Mucosa of rectum (tissue), 2 donors: ENCODE measurements at regions not wholly inside any gene's neighbourhood (a gene's known extent, or its start where the extent isn't known, plus 50 kb on each side); places are given as distances from the start of the nearest gene placed in this dataset.

Source experiments
- H3K27ac ChIP-seq, 2 donors: one replicate each; pipeline ENCODE4 v1.7.0; 2013; ENCODE audit warnings: inconsistent platforms in 2 of 2, low read depth in 2 of 2, low read length in 2 of 2
- H3K27me3 ChIP-seq, 2 donors: one replicate each; pipeline ENCODE4 v1.7.0; 2013; ENCODE audit warnings: low read length in 2 of 2; ENCODE audit not compliant: control insufficient read depth in 2 of 2, insufficient read depth in 2 of 2
- H3K36me3 ChIP-seq, 2 donors: one replicate each; pipeline ENCODE4 v1.7.0; 2013; ENCODE audit warnings: low read length in 2 of 2; ENCODE audit not compliant: control insufficient read depth in 2 of 2, insufficient read depth in 2 of 2
- H3K4me1 ChIP-seq, 2 donors: one replicate each; pipeline ENCODE4 v1.7.0; 2013; ENCODE audit warnings: low read length in 2 of 2, mild to moderate bottlenecking in 1 of 2; ENCODE audit not compliant: control insufficient read depth in 2 of 2, insufficient read depth in 2 of 2
- H3K4me3 ChIP-seq, 2 donors: one replicate each; pipeline ENCODE4 v1.7.0; 2013; ENCODE audit warnings: low read length in 2 of 2
- H3K9ac ChIP-seq, 2 donors: one replicate each; pipeline ENCODE4 v1.7.0; 2013; ENCODE audit warnings: low read length in 2 of 2, low read depth in 1 of 2, mild to moderate bottlenecking in 1 of 2
- H3K9me3 ChIP-seq, 2 donors: one replicate each; pipeline ENCODE4 v1.7.0; 2013; ENCODE audit warnings: low read length in 2 of 2; ENCODE audit not compliant: control insufficient read depth in 2 of 2
- donor health status: healthy.
- donor health status: Normal muscosa, but diverticular disease.

DNA sequence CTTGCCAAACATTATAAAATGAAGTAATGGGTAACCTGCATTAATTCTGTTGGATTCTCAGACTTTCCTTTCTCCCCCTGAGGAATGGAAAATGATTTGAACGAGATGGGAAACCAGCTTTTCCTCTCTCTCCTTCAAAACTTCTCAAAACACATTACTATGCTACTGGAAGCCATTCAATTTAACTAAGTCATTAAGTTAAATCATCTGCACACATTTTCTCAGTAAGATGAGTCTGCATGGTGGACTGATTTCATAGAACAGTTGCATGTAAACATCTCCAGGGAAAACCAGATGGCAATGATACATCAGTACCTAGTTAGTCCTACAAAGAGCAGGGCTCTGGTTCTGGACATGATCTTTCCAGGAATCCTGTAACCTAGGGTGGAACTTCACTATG, 59.9 kb downstream of the BMP4 start:
- Histone ChIP-seq H3K9me3 (no peaks in the 10 kb centered on the region), H3K9ac (no peak overlapping the region), H3K27ac (peak overlapping the region; percentile 3 to 37), H3K27me3 (no peaks in the 10 kb centered on the region), H3K4me1 (peaks cover 0 to 4% of the 10 kb centered on the region in 2 donors), H3K4me3 (no peak overlapping the region), H3K36me3 (no peaks in the 10 kb centered on the region)

DNA sequence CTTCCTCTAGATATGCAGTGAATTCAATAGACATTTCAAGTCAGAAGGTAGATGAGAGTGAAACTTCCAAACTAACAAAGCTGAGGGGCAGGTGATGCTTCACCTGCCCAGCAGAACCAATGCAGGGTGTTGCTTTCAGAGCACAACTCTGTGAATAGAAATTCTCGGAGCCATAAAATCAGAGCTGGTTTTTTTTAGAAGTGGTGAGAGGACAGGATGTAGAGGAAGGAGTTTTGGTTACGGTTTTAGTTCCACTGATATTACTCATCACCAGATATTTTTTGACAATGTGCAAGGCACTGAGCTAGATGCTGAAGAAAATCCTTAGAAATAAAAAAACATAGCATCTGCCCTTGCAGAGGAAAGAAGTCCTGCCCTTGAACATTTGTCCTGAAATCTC, 62.2 kb downstream of the BMP4 start:
- H3K9ac ChIP-seq, result no peak overlapping the region
- H3K4me3 ChIP-seq, result no peak overlapping the region
- H3K27ac ChIP-seq, result peak overlapping the region in 1 of 2 donors; percentile 16
- no peaks in the 10 kb centered on the region for H3K36me3 ChIP-seq
- peaks cover under 1 to 5% of the 10 kb centered on the region in 2 donors for H3K4me1 ChIP-seq
- no peaks in the 10 kb centered on the region for H3K9me3 ChIP-seq
- no peaks in the 10 kb centered on the region for H3K27me3 ChIP-seq

DNA sequence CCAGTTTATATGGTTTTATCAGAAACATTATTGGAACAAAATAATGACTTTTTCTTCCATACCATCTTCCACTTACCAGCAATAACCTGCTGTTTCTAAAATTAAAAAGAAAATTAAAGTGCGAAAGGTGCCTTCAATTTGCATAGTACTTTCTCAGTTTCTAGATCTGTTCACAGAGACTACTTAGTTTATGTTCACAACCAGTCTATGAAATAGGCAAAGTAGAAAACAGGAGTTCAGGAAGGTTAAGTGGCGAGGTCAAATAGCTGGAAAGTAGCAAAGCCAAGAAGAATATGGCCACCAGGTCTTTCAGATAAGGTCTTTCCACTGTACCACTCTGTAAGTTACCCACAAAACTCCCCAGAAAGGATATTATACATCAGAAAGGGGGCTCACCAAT, 63.3 kb downstream of the BMP4 start:
- H3K36me3 ChIP-seq, result no peaks in the 10 kb centered on the region
- H3K4me1 ChIP-seq, result peaks cover 4 to 12% of the 10 kb centered on the region in 2 donors
- no peaks in the 10 kb centered on the region for H3K9me3 ChIP-seq
- H3K27ac ChIP-seq, result no peak overlapping the region
- no peak overlapping the region for H3K4me3 ChIP-seq
- no peak overlapping the region for H3K9ac ChIP-seq
- no peaks in the 10 kb centered on the region for H3K27me3 ChIP-seq

DNA sequence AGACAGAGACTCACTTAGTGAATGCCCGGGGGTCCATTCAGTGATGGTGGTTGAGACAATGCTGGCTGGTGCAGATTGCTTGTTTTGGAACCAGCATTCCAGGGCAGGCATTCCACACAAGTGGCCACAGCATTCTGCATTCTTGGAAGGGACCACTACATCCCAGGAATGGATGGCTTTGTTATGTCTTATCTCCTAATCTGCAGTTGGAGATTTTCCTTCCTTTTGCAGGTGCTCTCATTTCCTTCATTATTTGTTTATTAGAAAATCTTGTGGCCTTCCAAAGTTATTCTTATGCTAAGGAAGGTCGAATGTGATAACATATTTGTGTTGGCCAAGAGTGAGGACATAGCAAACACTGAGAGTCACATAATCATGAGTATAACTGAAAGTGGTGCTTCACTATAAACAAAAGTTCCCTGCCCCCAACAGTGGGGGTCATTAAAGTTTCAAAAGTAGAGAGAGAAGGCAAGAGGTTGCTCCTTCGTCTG, 66.0 kb downstream of the BMP4 start:
- no peaks in the 10 kb centered on the region for H3K36me3 ChIP-seq
- H3K9me3 ChIP-seq, result no peaks in the 10 kb centered on the region
- H3K4me3 ChIP-seq, result no peak overlapping the region
- no peaks in the 10 kb centered on the region for H3K27me3 ChIP-seq
- H3K27ac ChIP-seq, result no peak overlapping the region
- H3K9ac ChIP-seq, result no peak overlapping the region
- peaks cover 4 to 13% of the 10 kb centered on the region in 2 donors for H3K4me1 ChIP-seq

DNA sequence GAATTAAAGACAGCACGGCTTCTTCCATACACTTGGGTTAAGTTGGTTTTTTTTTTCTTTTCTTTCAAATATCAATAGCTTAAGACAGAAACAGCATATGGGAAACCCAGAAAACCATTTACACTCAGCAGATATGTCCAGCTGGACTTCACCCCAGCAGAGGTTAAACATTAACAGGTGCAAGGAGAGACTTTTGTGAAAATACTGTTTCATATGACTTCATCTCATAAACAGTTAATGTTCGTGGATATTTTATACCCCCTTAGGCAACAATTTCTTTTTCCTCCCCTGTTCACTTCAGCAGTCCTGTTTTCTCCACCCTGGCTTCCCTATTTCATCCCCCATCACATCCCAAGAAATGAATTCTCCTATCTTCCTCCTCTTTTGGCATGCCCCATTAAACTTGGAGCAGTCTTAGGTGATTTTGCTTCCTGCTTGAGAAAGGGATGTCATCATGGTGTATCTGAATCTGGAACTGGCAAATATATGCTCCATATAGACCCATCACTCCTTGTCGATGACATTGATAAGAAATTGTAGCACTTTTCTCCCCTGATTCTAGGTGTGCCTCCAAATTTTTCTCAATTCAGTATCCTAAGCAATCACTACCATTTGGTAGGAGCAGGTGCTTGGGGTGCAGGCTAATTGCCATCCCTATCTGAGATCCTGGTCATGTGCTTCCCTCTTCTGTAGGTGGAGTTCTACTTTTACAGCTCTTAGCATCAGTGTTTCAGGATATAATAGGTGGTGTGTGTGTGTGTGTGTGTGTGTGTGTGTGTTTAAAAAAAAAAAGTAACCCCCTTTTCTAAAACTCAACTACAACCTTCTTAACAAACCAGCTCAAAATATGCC, 67.9 kb downstream of the BMP4 start:
- peaks cover 4 to 13% of the 10 kb centered on the region in 2 donors for H3K4me1 ChIP-seq
- H3K9ac ChIP-seq, result no peak overlapping the region
- peak overlapping the region; percentile 61 to 86 for H3K27ac ChIP-seq
- peak overlapping the region; percentile 5 to 51 for H3K4me3 ChIP-seq
- H3K27me3 ChIP-seq, result no peaks in the 10 kb centered on the region
- H3K9me3 ChIP-seq, result no peaks in the 10 kb centered on the region
- no peaks in the 10 kb centered on the region for H3K36me3 ChIP-seq

DNA sequence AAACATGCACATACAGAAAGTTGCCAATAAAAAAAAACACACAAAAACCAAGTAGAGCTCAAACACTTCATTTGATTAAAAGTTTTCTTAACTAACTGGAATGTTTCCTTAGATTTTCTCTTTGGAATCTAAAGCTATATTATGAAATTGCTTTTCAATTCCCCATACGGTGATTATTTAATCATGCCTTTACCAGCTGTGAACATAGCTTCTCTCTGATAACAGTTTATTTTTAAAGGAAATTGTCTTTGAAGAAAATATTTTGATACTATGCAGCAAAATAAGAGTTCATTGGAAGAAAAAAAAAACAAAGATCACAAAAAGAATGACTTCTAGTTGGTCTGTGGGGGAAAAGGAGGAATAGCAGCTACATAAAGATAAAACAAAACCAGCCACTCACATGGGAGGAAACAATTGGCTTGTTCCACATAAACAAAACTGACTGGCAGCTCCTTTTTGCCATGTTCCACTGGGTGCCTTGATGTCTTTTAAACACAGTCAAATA, 71.4 kb downstream of the BMP4 start:
- Histone ChIP-seq H3K27me3 (no peaks in the 10 kb centered on the region), H3K4me3 (no peak overlapping the region), H3K36me3 (no peaks in the 10 kb centered on the region), H3K27ac (no peak overlapping the region), H3K4me1 (peaks cover 4 to 13% of the 10 kb centered on the region in 2 donors), H3K9me3 (no peaks in the 10 kb centered on the region), H3K9ac (no peak overlapping the region)

DNA sequence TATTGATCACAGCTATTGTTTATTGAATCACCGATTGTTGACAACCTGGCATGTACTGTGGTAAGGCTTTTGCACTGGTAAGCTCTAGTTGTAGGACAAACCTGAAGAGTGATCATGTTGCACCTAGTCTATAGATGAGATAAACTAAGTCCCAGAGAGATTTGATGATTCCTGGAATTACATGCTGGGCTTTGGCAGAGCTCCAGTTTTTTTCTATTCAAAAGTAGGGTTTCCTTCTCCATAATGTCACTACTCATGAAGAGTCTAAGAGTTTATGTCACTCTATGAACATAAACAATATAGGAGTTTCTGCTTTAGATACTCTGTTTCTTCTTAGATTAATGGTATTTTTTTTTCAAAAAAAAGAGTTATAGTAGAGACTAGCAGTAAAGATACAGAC, 72.0 kb downstream of the BMP4 start:
- H3K27me3 ChIP-seq, result no peaks in the 10 kb centered on the region

DNA sequence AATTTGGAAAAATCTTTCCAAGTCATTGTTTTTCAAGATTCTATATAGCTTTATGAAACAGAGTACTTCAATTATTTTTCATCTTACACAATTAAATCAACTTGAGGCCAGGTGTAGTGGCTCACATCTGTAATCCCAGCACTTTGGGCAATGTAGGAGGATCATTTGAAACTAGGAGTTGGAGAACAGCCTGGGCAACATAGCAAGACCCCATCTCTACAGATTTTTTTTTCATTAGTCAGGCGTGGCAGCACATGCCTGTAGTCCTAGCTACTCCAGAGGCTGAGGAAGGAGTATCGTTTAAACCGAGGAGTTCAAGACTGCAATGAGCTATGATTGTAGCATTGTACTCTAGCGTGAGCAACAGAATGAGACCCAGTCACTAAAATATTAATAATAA, 72.9 kb downstream of the BMP4 start:
- H3K27me3 ChIP-seq, result no peaks in the 10 kb centered on the region
- H3K4me3 ChIP-seq, result no peak overlapping the region
- no peak overlapping the region for H3K9ac ChIP-seq
- H3K27ac ChIP-seq, result no peak overlapping the region
- no peaks in the 10 kb centered on the region for H3K36me3 ChIP-seq
- peaks cover 0 to 4% of the 10 kb centered on the region in 2 donors for H3K4me1 ChIP-seq
- no peaks in the 10 kb centered on the region for H3K9me3 ChIP-seq

More for the DNA sequence above, 72.0 kb downstream of the BMP4 start:
- no peaks in the 10 kb centered on the region for H3K9me3 ChIP-seq
- no peak overlapping the region for H3K4me3 ChIP-seq
- H3K9ac ChIP-seq, result no peak overlapping the region
- H3K4me1 ChIP-seq, result peaks cover 4 to 11% of the 10 kb centered on the region in 2 donors
- no peak overlapping the region for H3K27ac ChIP-seq
- no peaks in the 10 kb centered on the region for H3K36me3 ChIP-seq

DNA sequence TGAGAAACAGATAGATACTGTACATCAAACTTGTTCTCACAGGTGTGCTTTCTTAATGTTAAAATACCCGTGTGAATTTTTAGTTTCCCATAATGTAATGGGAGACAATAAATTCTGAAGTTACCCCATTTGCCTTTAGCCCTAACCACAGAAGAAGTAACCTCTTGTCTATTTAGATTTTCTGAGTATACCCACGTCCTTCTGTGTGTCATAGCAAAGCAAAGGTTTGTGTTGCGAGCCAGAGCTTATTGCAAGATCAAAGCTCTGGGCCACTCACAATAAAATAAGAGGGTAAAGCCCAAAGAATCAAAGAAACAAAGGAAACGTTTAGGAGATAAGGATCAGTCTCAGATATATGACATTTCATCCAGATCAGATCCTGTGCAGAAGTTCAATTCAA, 73.9 kb downstream of the BMP4 start:
- H3K9me3 ChIP-seq, result no peaks in the 10 kb centered on the region
- H3K4me1 ChIP-seq, result no peaks in the 10 kb centered on the region
- no peak overlapping the region for H3K9ac ChIP-seq
- no peak overlapping the region for H3K27ac ChIP-seq
- H3K4me3 ChIP-seq, result no peak overlapping the region
- no peaks in the 10 kb centered on the region for H3K36me3 ChIP-seq
- no peaks in the 10 kb centered on the region for H3K27me3 ChIP-seq

DNA sequence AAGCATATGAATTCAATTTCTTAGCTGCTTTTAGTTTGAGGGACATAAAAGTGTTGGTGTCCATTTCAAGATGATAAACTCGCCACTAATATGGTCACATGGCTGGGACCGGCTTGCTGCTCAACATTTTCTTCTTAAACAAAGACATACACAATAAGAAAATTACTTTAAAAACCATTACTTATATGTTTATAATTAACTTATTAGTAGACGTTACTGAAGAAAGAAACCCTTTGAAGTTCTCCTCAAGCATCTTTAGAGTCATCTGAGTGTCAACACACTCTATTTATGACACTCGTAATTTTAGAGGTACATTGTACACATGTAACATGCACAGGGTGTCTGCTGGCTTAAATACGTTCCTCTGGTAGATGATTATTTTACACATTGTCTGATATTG, 74.7 kb downstream of the BMP4 start:
- H3K36me3 ChIP-seq, result no peaks in the 10 kb centered on the region
- H3K9me3 ChIP-seq, result no peaks in the 10 kb centered on the region
- H3K4me1 ChIP-seq, result no peaks in the 10 kb centered on the region
- H3K27ac ChIP-seq, result no peak overlapping the region
- H3K9ac ChIP-seq, result no peak overlapping the region
- no peak overlapping the region for H3K4me3 ChIP-seq
- no peaks in the 10 kb centered on the region for H3K27me3 ChIP-seq
